GM19468 (cell line): ENCODE measurements at regions not wholly inside any gene's neighbourhood (a gene's known extent, or its start where the extent isn't known, plus 50 kb on each side); places are given as distances from the start of the nearest gene placed in this dataset.

Experiments used
- ATAC-seq: cut with Tn5 transposase; IDR thresholded peaks from one replicate; pipeline ENCODE4 v1.9.1; 2021; ENCODE audit warnings: mild to moderate bottlenecking, moderate library complexity, moderate number of reproducible peaks; ENCODE audit not compliant: unreplicated experiment; ENCODE audit errors: extremely low read depth

- no peak for ATAC-seq
These were observed 82.9 kb upstream of the CXADR start for GRCh38 chr21:17429936-17430335.

GRCh38 chr21:17432732-17433057, 80.1 kb upstream of the CXADR start:
- ATAC-seq: no peak

- no peak for ATAC-seq
These were observed 79.1 kb upstream of the CXADR start for GRCh38 chr21:17433730-17434129.

GRCh38 chr21:17435565-17436543, 77.0 kb upstream of the CXADR start:
- ATAC-seq: no peak

GRCh38 chr21:17436626-17437111, 76.2 kb upstream of the CXADR start:
- ATAC-seq: no peak

GRCh38 chr21:17438635-17439034, 74.2 kb upstream of the CXADR start:
- ATAC-seq: no peak

- ATAC-seq: no peak
These were observed 71.9 kb upstream of the CXADR start for GRCh38 chr21:17440969-17441368.

GRCh38 chr21:17441370-17441769, 71.5 kb upstream of the CXADR start:
- no peak for ATAC-seq

- ATAC-seq: no peak
These were observed 70.7 kb upstream of the CXADR start for GRCh38 chr21:17442165-17442564.

GRCh38 chr21:17444828-17445227, 68.0 kb upstream of the CXADR start:
- ATAC-seq: no peak

- no peak for ATAC-seq
These were observed 66.1 kb upstream of the CXADR start for GRCh38 chr21:17446737-17447136.

GRCh38 chr21:17449701-17450100, 63.1 kb upstream of the CXADR start:
- no peak for ATAC-seq

GRCh38 chr21:17451364-17451891, 61.4 kb upstream of the CXADR start:
- ATAC-seq: no peak

- ATAC-seq: no peak
These were observed 58.4 kb upstream of the CXADR start for GRCh38 chr21:17454315-17455027.

- no peak for ATAC-seq
These were observed 57.9 kb upstream of the CXADR start for GRCh38 chr21:17455028-17455353.

GRCh38 chr21:17455451-17455850, 57.4 kb upstream of the CXADR start:
- ATAC-seq: no peak

GRCh38 chr21:17458279-17458678, 54.6 kb upstream of the CXADR start:
- ATAC-seq: no peak

- ATAC-seq: no peak
These were observed 52.7 kb upstream of the CXADR start for GRCh38 chr21:17460094-17460493.

GRCh38 chr21:17461014-17461413, 51.8 kb upstream of the CXADR start:
- ATAC-seq: no peak

- no peak for ATAC-seq
These were observed 51.3 kb upstream of the CXADR start for GRCh38 chr21:17461582-17461981.

GRCh38 chr21:17462276-17462981, 50.4 kb upstream of the CXADR start:
- no peak for ATAC-seq
